ENCODE measurements at regions not wholly inside any gene's neighbourhood (a gene's known extent, or its start where the extent isn't known, plus 50 kb on each side); places are given as distances from the start of the nearest gene placed in this dataset.

- no peak for TF ChIP-seq CTCF (IDR thresholded peaks at IDR 0.05; ENCODE audit: control extremely low read depth in 1 of 3, insufficient read depth in 1 of 3, low read depth in 1 of 3, low read length in 3 of 3)
- TF ChIP-seq CHD2 (IDR thresholded peaks at IDR 0.05; ENCODE audit: low read length) = no peak
- TF ChIP-seq SIN3A (conservative IDR thresholded peaks at IDR 0.05 in 1 of 2, IDR thresholded peaks at IDR 0.05 in 1 of 2; ENCODE audit: low read depth in 1 of 2, low read length in 2 of 2) = no peak
- no peak for TF ChIP-seq RAD21 (IDR thresholded peaks at IDR 0.05 in 1 of 2, conservative IDR thresholded peaks at IDR 0.05 in 1 of 2; ENCODE audit: low read depth in 2 of 2, low read length in 2 of 2)
- no peak for TF ChIP-seq EZH2 (IDR thresholded peaks at IDR 0.05; ENCODE audit: low read depth, low read length, severe bottlenecking)
- TF ChIP-seq CREB1 (IDR thresholded peaks at IDR 0.05) = no peak
- TF ChIP-seq TAF1 (IDR thresholded peaks at IDR 0.05; ENCODE audit: low read depth, low read length) = no peak
These were observed 235.3 kb downstream of the MRPL39 start for GRCh38 chr21:25371841-25372425.
